AG09309 (cell line): ENCODE measurements at regions not wholly inside any gene's neighbourhood (a gene's known extent, or its start where the extent isn't known, plus 50 kb on each side); places are given as distances from the start of the nearest gene placed in this dataset.

Source experiments
- DNase-seq: peaks from one replicate; pipeline ENCODE4 v3.0.0-alpha.2; 2010; ENCODE audit warnings: low read depth
- H3K4me3 ChIP-seq: 2 replicates; pipeline ENCODE4 v1.5.1; 2011; ENCODE audit warnings: mild to moderate bottlenecking, low read depth, low read length, moderate library complexity; ENCODE audit not compliant: control insufficient read depth
- TF ChIP-seq, protein P1 (sequence below): IDR thresholded peaks from 2 replicates; pipeline ENCODE4 v1.5.1; 2011; ENCODE audit warnings: mild to moderate bottlenecking, low read depth, low read length, inconsistent platforms; ENCODE audit not compliant: insufficient read depth, control insufficient read depth; ENCODE audit errors: missing control alignments

DNA sequence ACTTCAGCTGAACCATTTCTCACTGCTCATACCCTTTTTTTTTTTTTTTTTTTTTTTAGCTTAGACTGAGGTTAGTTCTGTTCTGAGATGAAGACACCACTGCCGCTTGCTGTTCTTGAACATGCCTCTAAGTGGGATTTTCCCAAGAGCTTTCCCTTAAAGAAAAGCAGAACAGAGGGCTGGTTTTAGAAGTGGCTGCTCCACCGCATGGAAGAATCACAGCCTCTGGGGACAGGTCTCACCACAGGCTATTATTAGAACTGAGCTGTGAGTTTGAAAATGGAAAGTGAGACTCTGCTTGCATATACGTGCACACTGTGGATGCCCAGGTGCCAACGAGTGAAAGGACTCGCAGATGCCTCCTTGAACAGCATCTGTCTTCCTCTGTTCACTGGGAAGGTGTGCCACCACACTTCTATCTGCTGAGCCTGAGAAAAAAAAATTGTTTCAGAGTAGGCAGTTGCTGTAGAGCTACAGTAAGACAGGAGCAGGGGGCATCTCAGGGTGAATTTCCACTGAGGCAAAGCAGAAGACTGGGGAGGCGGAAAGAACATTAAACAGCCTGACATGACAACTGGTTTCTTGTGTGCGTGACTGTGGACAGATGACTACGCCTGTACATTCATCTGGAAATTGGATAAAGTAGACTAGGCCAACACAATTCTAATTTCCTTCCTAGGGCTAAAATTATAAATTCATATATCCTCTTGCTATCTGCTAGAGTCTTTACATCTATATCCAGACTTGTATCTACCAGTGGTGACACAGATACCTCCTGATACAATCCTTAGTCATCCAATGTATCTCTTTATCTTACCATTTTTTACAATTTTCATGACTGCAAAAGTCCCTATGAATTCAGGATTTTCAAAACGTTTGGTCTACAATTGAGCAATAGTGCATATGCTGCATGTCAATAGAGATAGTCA lies 1045.7 kb upstream of the CELF4 start:
- no peak overlapping the region for H3K4me3 ChIP-seq
- DNase-seq: no peak

DNA sequence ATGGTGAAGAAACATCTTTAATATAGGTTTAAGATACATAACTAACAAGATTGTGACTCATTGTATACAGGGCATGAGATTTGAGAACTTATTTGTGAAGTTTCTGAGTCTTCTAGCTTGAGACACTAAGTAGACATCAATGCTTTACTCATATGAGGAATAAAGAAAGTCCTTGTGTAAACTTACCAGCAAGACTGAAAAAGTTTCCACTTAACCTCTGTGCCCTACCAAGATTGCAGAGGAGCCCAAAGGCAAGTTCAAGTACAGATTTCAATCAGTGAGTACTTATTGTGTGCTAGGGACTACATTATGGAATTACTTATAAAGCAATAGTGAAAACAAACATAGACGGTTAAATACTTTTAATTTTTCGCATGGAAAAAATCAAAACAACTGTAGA lies 1041.2 kb upstream of the CELF4 start:
- H3K4me3 ChIP-seq: no peak overlapping the region
- TF ChIP-seq, protein P1, sequence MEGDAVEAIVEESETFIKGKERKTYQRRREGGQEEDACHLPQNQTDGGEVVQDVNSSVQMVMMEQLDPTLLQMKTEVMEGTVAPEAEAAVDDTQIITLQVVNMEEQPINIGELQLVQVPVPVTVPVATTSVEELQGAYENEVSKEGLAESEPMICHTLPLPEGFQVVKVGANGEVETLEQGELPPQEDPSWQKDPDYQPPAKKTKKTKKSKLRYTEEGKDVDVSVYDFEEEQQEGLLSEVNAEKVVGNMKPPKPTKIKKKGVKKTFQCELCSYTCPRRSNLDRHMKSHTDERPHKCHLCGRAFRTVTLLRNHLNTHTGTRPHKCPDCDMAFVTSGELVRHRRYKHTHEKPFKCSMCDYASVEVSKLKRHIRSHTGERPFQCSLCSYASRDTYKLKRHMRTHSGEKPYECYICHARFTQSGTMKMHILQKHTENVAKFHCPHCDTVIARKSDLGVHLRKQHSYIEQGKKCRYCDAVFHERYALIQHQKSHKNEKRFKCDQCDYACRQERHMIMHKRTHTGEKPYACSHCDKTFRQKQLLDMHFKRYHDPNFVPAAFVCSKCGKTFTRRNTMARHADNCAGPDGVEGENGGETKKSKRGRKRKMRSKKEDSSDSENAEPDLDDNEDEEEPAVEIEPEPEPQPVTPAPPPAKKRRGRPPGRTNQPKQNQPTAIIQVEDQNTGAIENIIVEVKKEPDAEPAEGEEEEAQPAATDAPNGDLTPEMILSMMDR: no peak
- no peak for DNase-seq

More for the DNA sequence above, 1045.7 kb upstream of the CELF4 start:
- TF ChIP-seq, protein P1: no peak

DNA sequence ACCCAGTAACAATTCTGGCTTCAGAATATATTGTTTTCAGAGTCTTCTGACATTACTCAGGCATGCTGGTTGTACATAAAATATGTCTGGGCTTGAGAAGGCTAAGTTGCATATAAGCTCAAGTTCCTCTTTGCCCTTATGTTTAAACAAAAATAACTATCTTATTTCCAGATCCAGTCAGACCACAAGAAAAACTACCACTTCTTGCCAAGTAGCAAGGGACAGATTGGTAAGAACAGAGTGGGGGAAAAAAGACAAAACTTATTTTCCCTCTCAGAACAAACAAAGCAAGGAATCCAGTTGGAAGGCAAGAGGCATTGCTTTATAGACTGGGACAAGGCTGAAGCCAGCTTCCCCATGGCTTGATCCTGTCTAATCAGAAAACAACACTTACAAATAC lies 1036.7 kb upstream of the CELF4 start:
- no peak overlapping the region for H3K4me3 ChIP-seq
- DNase-seq: no peak
- TF ChIP-seq, protein P1: no peak

DNA sequence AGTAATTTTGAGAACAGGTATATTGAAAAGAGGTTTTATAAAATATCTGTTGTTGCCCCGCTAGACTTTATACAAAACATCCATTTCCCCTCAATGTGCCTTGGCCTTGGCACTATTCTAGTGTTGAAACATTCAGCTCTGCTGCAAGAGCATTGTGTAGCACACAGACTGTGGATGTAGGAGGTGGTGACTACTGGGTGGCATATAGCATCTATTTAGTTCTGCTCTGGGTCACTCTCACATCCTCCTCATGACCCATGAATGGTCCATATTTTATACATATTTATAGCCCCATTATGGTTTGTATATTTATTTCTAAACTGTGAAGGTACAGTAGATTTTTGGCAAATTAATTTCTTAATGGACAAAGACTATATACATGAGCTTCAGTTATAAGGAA lies 1022.0 kb upstream of the CELF4 start:
- TF ChIP-seq, protein P1: no peak
- DNase-seq: no peak
- no peak overlapping the region for H3K4me3 ChIP-seq

DNA sequence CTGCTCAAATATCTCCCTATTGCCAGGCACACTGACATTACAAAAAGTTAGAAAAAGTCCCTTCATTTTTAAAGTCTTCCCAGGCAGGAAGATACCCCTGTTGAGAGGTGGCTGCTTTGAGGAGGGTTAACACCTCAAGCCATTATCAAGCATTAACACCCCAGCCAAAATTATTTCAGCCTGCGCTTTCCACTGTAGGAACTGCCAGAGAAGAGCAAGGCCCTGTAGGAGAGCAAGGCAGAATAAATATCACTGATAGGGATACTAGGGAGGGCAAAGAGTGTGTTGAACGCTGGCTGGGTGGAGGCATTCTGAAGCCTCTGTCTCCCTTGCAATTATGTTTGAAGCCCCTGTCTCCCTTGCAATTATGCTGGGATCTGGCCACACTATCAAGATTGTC lies 1020.7 kb upstream of the CELF4 start:
- TF ChIP-seq, protein P1: no peak
- DNase-seq: no peak
- H3K4me3 ChIP-seq: no peak overlapping the region

DNA sequence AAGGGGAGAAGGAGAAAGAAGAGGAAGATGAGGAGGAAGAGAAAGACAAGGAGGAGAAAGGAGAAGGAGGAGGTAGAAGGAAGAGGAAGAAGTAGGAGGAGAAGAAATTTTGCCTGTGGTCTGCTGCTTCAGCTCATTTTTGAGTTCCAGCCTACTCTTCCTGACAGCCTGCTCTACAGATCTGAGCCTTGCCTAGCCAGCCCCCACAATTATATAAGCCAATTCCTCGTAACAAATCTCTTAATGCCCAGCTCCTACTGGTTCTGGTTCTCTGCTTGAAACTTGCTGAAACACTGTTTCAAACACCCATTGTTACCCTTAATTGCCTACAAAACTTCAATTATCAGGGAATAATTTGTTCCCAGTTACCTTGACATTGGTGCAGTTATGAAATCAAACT lies 1014.2 kb upstream of the CELF4 start:
- TF ChIP-seq, protein P1: no peak
- H3K4me3 ChIP-seq: no peak overlapping the region
- DNase-seq: no peak
